ENCODE measurements at regions not wholly inside any gene's neighbourhood (a gene's known extent, or its start where the extent isn't known, plus 50 kb on each side); places are given as distances from the start of the nearest gene placed in this dataset.
A peak's percentile ranks its signal among the peaks of the same experiment; 100 is the strongest.

- no peaks in the 10 kb centered on the region for H3K27me3 ChIP-seq
- no peaks in the 10 kb centered on the region for H3K4me1 ChIP-seq
- no peak for TF ChIP-seq Cebpa-rat (IDR thresholded peaks at IDR 0.05)
- no peaks in the 10 kb centered on the region for H3K36me3 ChIP-seq
- no peaks in the 10 kb centered on the region for H4K20me1 ChIP-seq
- H3K27ac ChIP-seq: no peak overlapping the region
- no peak overlapping the region for H3K4me3 ChIP-seq
- H3K9me3 ChIP-seq (replicated peaks in 1 of 11): peaks cover 0 to 9% (median 0%) of the 10 kb centered on the region in 11 experiments; a peak in 2 of 22 replicates
- H3K4me2 ChIP-seq: no peak overlapping the region
- H3K9ac ChIP-seq: no peak overlapping the region
Observed at GRCh38 chr3:83842511-83842910, 1116.3 kb upstream of the CADM2 start.

- Histone ChIP-seq H3K27me3 (no peaks in the 10 kb centered on the region), H4K20me1 (no peaks in the 10 kb centered on the region), H3K9me3 (replicated peaks in 1 of 11) (peaks cover 0 to 4% (median 0%) of the 10 kb centered on the region in 11 experiments; a peak in 1 of 22 replicates), H3K4me1 (no peaks in the 10 kb centered on the region), H3K4me3 (no peak overlapping the region), H3K9ac (no peak overlapping the region), H3K27ac (no peak overlapping the region), H3K36me3 (no peaks in the 10 kb centered on the region), H3K4me2 (no peak overlapping the region)
- TF ChIP-seq Cebpa-rat (IDR thresholded peaks at IDR 0.05): no peak
Observed at GRCh38 chr3:83843716-83844115, 1115.1 kb upstream of the CADM2 start.

GRCh38 chr3:83849106-83849730 is 1109.6 kb upstream of the CADM2 start:
- Histone ChIP-seq H3K4me3 (no peak overlapping the region), H4K20me1 (no peaks in the 10 kb centered on the region), H3K9me3 (replicated peaks in 1 of 11) (no peaks in the 10 kb centered on the region), H3K4me1 (peaks cover 0 to 10% (median 5%) of the 10 kb centered on the region in 10 experiments; a peak in 8 of 20 replicates), H3K27me3 (no peaks in the 10 kb centered on the region), H3K27ac (no peak overlapping the region), H3K9ac (no peak overlapping the region), H3K4me2 (peak overlapping the region in 6 of 11 experiments; percentile 1 to 19 (median 8); a peak in 7 of 22 replicates), H3K36me3 (no peaks in the 10 kb centered on the region)
- no peak for TF ChIP-seq Cebpa-rat (IDR thresholded peaks at IDR 0.05)

- peaks cover 0 to 5% (median 0%) of the 10 kb centered on the region in 11 experiments; a peak in 1 of 22 replicates for H3K9me3 ChIP-seq (replicated peaks in 1 of 11)
- H3K4me2 ChIP-seq: no peak overlapping the region
- TF ChIP-seq Cebpa-rat (IDR thresholded peaks at IDR 0.05): no peak
- no peak overlapping the region for H3K27ac ChIP-seq
- H3K36me3 ChIP-seq: no peaks in the 10 kb centered on the region
- H3K4me3 ChIP-seq: no peak overlapping the region
- no peak overlapping the region for H3K9ac ChIP-seq
- H3K27me3 ChIP-seq: no peaks in the 10 kb centered on the region
- no peaks in the 10 kb centered on the region for H3K4me1 ChIP-seq
- no peaks in the 10 kb centered on the region for H4K20me1 ChIP-seq
Observed at GRCh38 chr3:83863380-83863779, 1095.4 kb upstream of the CADM2 start.

GRCh38 chr3:83868909-83869567 is 1089.8 kb upstream of the CADM2 start:
- Histone ChIP-seq H3K9me3 (replicated peaks in 1 of 11) (peaks cover 0 to under 1% (median 0%) of the 10 kb centered on the region in 11 experiments; a peak in 1 of 22 replicates), H3K4me3 (no peak overlapping the region)
- TF ChIP-seq Cebpa-rat (IDR thresholded peaks at IDR 0.05): no peak

GRCh38 chr3:83873550-83873949 is 1085.2 kb upstream of the CADM2 start:
- no peaks in the 10 kb centered on the region for H4K20me1 ChIP-seq
- no peaks in the 10 kb centered on the region for H3K4me1 ChIP-seq
- no peak overlapping the region for H3K9ac ChIP-seq
- no peak overlapping the region for H3K4me3 ChIP-seq
- H3K27ac ChIP-seq: no peak overlapping the region
- peaks cover 0 to 10% (median 0%) of the 10 kb centered on the region in 11 experiments; a peak in 2 of 22 replicates for H3K9me3 ChIP-seq (replicated peaks in 1 of 11)
- no peaks in the 10 kb centered on the region for H3K36me3 ChIP-seq
- TF ChIP-seq Cebpa-rat (IDR thresholded peaks at IDR 0.05): no peak
- H3K27me3 ChIP-seq: no peaks in the 10 kb centered on the region
- no peak overlapping the region for H3K4me2 ChIP-seq

More at GRCh38 chr3:83868909-83869567, 1089.8 kb upstream of the CADM2 start:
- H3K27ac ChIP-seq: no peak overlapping the region
- no peaks in the 10 kb centered on the region for H3K27me3 ChIP-seq
- H3K4me1 ChIP-seq: no peaks in the 10 kb centered on the region
- H4K20me1 ChIP-seq: no peaks in the 10 kb centered on the region
- H3K9ac ChIP-seq: no peak overlapping the region
- H3K4me2 ChIP-seq: no peak overlapping the region
- H3K36me3 ChIP-seq: no peaks in the 10 kb centered on the region

- H3K36me3 ChIP-seq: no peaks in the 10 kb centered on the region
- no peak overlapping the region for H3K4me2 ChIP-seq
- no peak overlapping the region for H3K27ac ChIP-seq
- H4K20me1 ChIP-seq: no peaks in the 10 kb centered on the region
- H3K9ac ChIP-seq: no peak overlapping the region
- no peaks in the 10 kb centered on the region for H3K4me1 ChIP-seq
- H3K4me3 ChIP-seq: no peak overlapping the region
- TF ChIP-seq Cebpa-rat (IDR thresholded peaks at IDR 0.05): no peak
- H3K27me3 ChIP-seq: no peaks in the 10 kb centered on the region
- peaks cover 0 to 10% (median 0%) of the 10 kb centered on the region in 11 experiments; a peak in 2 of 22 replicates for H3K9me3 ChIP-seq (replicated peaks in 1 of 11)
Observed at GRCh38 chr3:83877910-83878309, 1080.9 kb upstream of the CADM2 start.

GRCh38 chr3:83882701-83883100 is 1076.1 kb upstream of the CADM2 start:
- Histone ChIP-seq H3K27ac (no peak overlapping the region), H3K4me2 (no peak overlapping the region), H3K4me3 (no peak overlapping the region), H3K9me3 (replicated peaks in 1 of 11) (no peaks in the 10 kb centered on the region), H3K27me3 (no peaks in the 10 kb centered on the region), H3K36me3 (no peaks in the 10 kb centered on the region), H3K4me1 (no peaks in the 10 kb centered on the region), H3K9ac (no peak overlapping the region), H4K20me1 (no peaks in the 10 kb centered on the region)
- no peak for TF ChIP-seq Cebpa-rat (IDR thresholded peaks at IDR 0.05)

- no peak overlapping the region for H3K27ac ChIP-seq
- no peak overlapping the region for H3K9ac ChIP-seq
- H3K4me3 ChIP-seq: no peak overlapping the region
- no peaks in the 10 kb centered on the region for H3K27me3 ChIP-seq
- no peak overlapping the region for H3K4me2 ChIP-seq
- H3K9me3 ChIP-seq (replicated peaks in 1 of 11): no peaks in the 10 kb centered on the region
- no peak for TF ChIP-seq Cebpa-rat (IDR thresholded peaks at IDR 0.05)
- H4K20me1 ChIP-seq: no peaks in the 10 kb centered on the region
- no peaks in the 10 kb centered on the region for H3K36me3 ChIP-seq
- no peaks in the 10 kb centered on the region for H3K4me1 ChIP-seq
Observed at GRCh38 chr3:83890039-83890762, 1068.6 kb upstream of the CADM2 start.

Measured in BLaER1 treated with 17β-estradiol and CSF1 and Interleukin-3, amounts not matched to agents 10 nM and 100 nM (cell line).